ENCODE measurements at regions not wholly inside any gene's neighbourhood (a gene's known extent, or its start where the extent isn't known, plus 50 kb on each side); places are given as distances from the start of the nearest gene placed in this dataset.

DNA sequence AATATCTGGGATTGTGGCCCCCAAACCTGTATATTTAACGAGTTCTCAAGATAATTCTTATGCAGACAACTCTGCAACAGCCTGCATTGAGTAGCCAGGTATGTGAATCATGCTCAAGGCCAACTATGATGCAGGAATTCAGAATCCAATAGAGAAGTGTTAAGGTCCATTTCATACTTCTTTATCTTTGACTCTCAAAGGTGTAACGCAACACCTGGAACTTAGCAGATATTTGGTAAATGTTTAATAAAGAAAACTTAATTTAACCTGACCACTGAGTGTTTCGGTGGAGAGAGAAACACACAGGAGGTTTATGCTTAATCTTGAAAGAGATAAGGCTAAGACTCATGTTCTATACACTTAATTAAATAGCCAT, 156.5 kb upstream of the PLEKHG7 start:
- Mint-ChIP-seq H3K4me1 (ENCODE audit: low read depth, unreplicated experiment) (peaks cover 13% of the 10 kb centered on the region), H3K9me3 (ENCODE audit: unreplicated experiment) (no peaks in the 10 kb centered on the region), H3K36me3 (ENCODE audit: insufficient read depth, unreplicated experiment) (no peaks in the 10 kb centered on the region), H3K27ac (ENCODE audit: unreplicated experiment) (no peak overlapping the region), H3K4me3 (ENCODE audit: unreplicated experiment) (no peak overlapping the region), H3K27me3 (ENCODE audit: insufficient read depth, unreplicated experiment) (no peaks in the 10 kb centered on the region)
- Histone ChIP-seq H3K9me3 (no peaks in the 10 kb centered on the region), H3K27me3 (replicated peaks; ENCODE audit: control insufficient read depth, insufficient read depth, low read length) (no peaks in the 10 kb centered on the region), H3K36me3 (ENCODE audit: control insufficient read depth, insufficient read depth, low read length) (no peaks in the 10 kb centered on the region), H3K4me1 (peaks cover 23% of the 10 kb centered on the region; the same call in 1 of the 2 replicates), H3K4me3 (ENCODE audit: low read depth, low read length) (no peak overlapping the region)
- BruUV-seq (replicated peaks): no TSS peak
- ChIA-PET CTCF (no interaction called here), POLR2A (no interaction called here)
- intact Hi-C loops (cut with micrococcal nuclease; ENCODE audit: unreplicated experiment): loop anchor here (1.0 kb wide), 1 partner anchor 12 kb away; no protein-coding TSS in a partner anchor
- TF ChIP-seq, protein P1, sequence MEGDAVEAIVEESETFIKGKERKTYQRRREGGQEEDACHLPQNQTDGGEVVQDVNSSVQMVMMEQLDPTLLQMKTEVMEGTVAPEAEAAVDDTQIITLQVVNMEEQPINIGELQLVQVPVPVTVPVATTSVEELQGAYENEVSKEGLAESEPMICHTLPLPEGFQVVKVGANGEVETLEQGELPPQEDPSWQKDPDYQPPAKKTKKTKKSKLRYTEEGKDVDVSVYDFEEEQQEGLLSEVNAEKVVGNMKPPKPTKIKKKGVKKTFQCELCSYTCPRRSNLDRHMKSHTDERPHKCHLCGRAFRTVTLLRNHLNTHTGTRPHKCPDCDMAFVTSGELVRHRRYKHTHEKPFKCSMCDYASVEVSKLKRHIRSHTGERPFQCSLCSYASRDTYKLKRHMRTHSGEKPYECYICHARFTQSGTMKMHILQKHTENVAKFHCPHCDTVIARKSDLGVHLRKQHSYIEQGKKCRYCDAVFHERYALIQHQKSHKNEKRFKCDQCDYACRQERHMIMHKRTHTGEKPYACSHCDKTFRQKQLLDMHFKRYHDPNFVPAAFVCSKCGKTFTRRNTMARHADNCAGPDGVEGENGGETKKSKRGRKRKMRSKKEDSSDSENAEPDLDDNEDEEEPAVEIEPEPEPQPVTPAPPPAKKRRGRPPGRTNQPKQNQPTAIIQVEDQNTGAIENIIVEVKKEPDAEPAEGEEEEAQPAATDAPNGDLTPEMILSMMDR (IDR thresholded peaks at IDR 0.05; ENCODE audit: insufficient read depth in 1 of 2, low read depth in 1 of 2, low read length in 1 of 2, severe bottlenecking in 1 of 2, unreplicated experiment in 1 of 2): no peak
- no peak for DNase-seq

DNA sequence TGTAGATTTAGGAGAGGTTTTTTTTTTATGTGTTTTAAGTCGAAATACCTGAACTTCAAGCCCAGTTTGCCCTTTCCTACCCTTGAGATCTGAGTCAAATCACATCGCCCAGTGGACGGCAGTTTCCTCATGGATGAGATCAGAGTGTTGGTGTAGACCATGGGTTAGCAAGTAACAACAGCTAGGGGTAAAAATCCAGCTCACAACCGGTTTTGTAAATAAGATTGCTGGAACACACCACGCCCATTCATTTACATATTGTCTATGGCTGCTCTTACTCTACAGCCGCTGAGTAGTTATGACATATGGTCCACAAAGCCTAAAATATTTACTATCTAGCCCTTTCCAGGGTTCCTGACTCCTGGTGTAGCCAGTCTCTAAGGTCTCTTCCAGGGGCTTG, 158.5 kb upstream of the PLEKHG7 start:
- Histone ChIP-seq H3K27me3 (replicated peaks; ENCODE audit: control insufficient read depth, insufficient read depth, low read length) (no peaks in the 10 kb centered on the region), H3K36me3 (ENCODE audit: control insufficient read depth, insufficient read depth, low read length) (no peaks in the 10 kb centered on the region), H3K4me3 (ENCODE audit: low read depth, low read length) (no peak overlapping the region), H3K4me1 (peaks cover 23% of the 10 kb centered on the region; the same call in 1 of the 2 replicates), H3K9me3 (no peaks in the 10 kb centered on the region)
- no TSS peak for BruUV-seq (replicated peaks)
- TF ChIP-seq, protein P1 (IDR thresholded peaks at IDR 0.05; ENCODE audit: insufficient read depth in 1 of 2, low read depth in 1 of 2, low read length in 1 of 2, severe bottlenecking in 1 of 2, unreplicated experiment in 1 of 2): no peak
- intact Hi-C loops (cut with micrococcal nuclease; ENCODE audit: unreplicated experiment): no loop called here
- no peak overlapping the region for H3K4me3 Mint-ChIP-seq (ENCODE audit: unreplicated experiment)
- ChIA-PET POLR2A (no interaction called here), CTCF (no interaction called here)
- no peaks in the 10 kb centered on the region for H3K27me3 Mint-ChIP-seq (ENCODE audit: insufficient read depth, unreplicated experiment)
- no peaks in the 10 kb centered on the region for H3K9me3 Mint-ChIP-seq (ENCODE audit: unreplicated experiment)
- H3K36me3 Mint-ChIP-seq (ENCODE audit: insufficient read depth, unreplicated experiment): no peaks in the 10 kb centered on the region
- H3K4me1 Mint-ChIP-seq (ENCODE audit: low read depth, unreplicated experiment): peaks cover 13% of the 10 kb centered on the region
- DNase-seq: no peak
- H3K27ac Mint-ChIP-seq (ENCODE audit: unreplicated experiment): no peak overlapping the region

DNA sequence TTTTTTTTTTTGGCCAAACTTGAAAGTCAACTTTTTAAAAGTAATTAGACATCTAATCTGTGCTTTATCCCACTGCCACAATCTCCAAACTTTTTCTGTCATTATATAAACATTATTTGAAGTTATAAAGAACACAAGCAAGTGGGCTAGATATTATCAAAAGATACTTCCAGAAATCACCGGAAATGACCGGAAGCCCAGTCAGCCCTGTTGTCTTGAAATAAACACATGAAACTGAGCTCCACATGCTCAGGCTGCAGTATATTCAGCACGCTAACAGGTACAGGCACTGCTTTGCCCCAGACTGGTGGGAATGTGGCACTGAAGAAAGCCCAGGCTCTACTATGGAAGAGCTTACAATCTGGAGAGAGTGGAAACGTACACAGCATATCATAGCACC, 158.9 kb upstream of the PLEKHG7 start:
- intact Hi-C loops (cut with micrococcal nuclease; ENCODE audit: unreplicated experiment): no loop called here
- Mint-ChIP-seq H3K27ac (ENCODE audit: unreplicated experiment) (no peak overlapping the region), H3K4me1 (ENCODE audit: low read depth, unreplicated experiment) (peaks cover 13% of the 10 kb centered on the region), H3K4me3 (ENCODE audit: unreplicated experiment) (no peak overlapping the region), H3K27me3 (ENCODE audit: insufficient read depth, unreplicated experiment) (no peaks in the 10 kb centered on the region), H3K36me3 (ENCODE audit: insufficient read depth, unreplicated experiment) (no peaks in the 10 kb centered on the region), H3K9me3 (ENCODE audit: unreplicated experiment) (no peaks in the 10 kb centered on the region)
- H3K4me3 ChIP-seq (ENCODE audit: low read depth, low read length): no peak overlapping the region
- ChIA-PET CTCF (no interaction called here), POLR2A (no interaction called here)
- TF ChIP-seq, protein P1 (IDR thresholded peaks at IDR 0.05; ENCODE audit: insufficient read depth in 1 of 2, low read depth in 1 of 2, low read length in 1 of 2, severe bottlenecking in 1 of 2, unreplicated experiment in 1 of 2): no peak
- no peaks in the 10 kb centered on the region for H3K36me3 ChIP-seq (ENCODE audit: control insufficient read depth, insufficient read depth, low read length)
- no peaks in the 10 kb centered on the region for H3K27me3 ChIP-seq (replicated peaks; ENCODE audit: control insufficient read depth, insufficient read depth, low read length)
- no TSS peak for BruUV-seq (replicated peaks)
- H3K9me3 ChIP-seq: no peaks in the 10 kb centered on the region
- no peak for DNase-seq
- H3K4me1 ChIP-seq: peaks cover 23% of the 10 kb centered on the region; the same call in 1 of the 2 replicates

Data from Caco-2 (cell line).